ENCODE measurements at regions not wholly inside any gene's neighbourhood (a gene's known extent, or its start where the extent isn't known, plus 50 kb on each side); places are given as distances from the start of the nearest gene placed in this dataset.

GRCh38 chr10:47189802-47190201 is 110.2 kb upstream of the GDF10 start:
- TF ChIP-seq CTCF (tag by site-specific recombination; IDR thresholded peaks at IDR 0.05) (no peak), ZNF274 (IDR thresholded peaks at IDR 0.05; ENCODE audit: low read length) (no peak), ZNF274 (tag by site-specific recombination; IDR thresholded peaks at IDR 0.05; ENCODE audit: borderline replicate concordance) (no peak), ZNF558 (tag by site-specific recombination; IDR thresholded peaks at IDR 0.05) (no peak), ZNF146 (tag by site-specific recombination; IDR thresholded peaks at IDR 0.05) (no peak), SP2 (tag by site-specific recombination; IDR thresholded peaks at IDR 0.05) (no peak), HOXC10 (CRISPR knock-in tag; IDR thresholded peaks at IDR 0.05) (no peak), ZNF16 (tag by site-specific recombination; IDR thresholded peaks at IDR 0.05; ENCODE audit: low read depth) (no peak), ZNF10 (tag by site-specific recombination; IDR thresholded peaks at IDR 0.05) (no peak), ZNF138 (tag by site-specific recombination; IDR thresholded peaks at IDR 0.05; ENCODE audit: borderline replicate concordance) (no peak), ZFP37 (tag by site-specific recombination; IDR thresholded peaks at IDR 0.05) (no peak), ZNF654 (tag by site-specific recombination; IDR thresholded peaks at IDR 0.05; ENCODE audit: low read depth) (no peak)
- TF ChIP-seq, protein P1, sequence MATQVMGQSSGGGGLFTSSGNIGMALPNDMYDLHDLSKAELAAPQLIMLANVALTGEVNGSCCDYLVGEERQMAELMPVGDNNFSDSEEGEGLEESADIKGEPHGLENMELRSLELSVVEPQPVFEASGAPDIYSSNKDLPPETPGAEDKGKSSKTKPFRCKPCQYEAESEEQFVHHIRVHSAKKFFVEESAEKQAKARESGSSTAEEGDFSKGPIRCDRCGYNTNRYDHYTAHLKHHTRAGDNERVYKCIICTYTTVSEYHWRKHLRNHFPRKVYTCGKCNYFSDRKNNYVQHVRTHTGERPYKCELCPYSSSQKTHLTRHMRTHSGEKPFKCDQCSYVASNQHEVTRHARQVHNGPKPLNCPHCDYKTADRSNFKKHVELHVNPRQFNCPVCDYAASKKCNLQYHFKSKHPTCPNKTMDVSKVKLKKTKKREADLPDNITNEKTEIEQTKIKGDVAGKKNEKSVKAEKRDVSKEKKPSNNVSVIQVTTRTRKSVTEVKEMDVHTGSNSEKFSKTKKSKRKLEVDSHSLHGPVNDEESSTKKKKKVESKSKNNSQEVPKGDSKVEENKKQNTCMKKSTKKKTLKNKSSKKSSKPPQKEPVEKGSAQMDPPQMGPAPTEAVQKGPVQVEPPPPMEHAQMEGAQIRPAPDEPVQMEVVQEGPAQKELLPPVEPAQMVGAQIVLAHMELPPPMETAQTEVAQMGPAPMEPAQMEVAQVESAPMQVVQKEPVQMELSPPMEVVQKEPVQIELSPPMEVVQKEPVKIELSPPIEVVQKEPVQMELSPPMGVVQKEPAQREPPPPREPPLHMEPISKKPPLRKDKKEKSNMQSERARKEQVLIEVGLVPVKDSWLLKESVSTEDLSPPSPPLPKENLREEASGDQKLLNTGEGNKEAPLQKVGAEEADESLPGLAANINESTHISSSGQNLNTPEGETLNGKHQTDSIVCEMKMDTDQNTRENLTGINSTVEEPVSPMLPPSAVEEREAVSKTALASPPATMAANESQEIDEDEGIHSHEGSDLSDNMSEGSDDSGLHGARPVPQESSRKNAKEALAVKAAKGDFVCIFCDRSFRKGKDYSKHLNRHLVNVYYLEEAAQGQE (tag by site-specific recombination; IDR thresholded peaks at IDR 0.05), result no peak

All from HEK293 (cell line).